CD14-positive monocyte (primary cell): ENCODE measurements at regions not wholly inside any gene's neighbourhood (a gene's known extent, or its start where the extent isn't known, plus 50 kb on each side); places are given as distances from the start of the nearest gene placed in this dataset.

Experiments
- DNase-seq, 3 donors: peaks; one replicate each; pipeline ENCODE4 v3.0.0-alpha.2; 2011 to 2022
- H2AFZ ChIP-seq: 2 replicates; pipeline ENCODE4 v1.6.0; 2012; ENCODE audit warnings: mild to moderate bottlenecking, low read depth, low read length, inconsistent platforms; ENCODE audit not compliant: insufficient read depth, poor library complexity, severe bottlenecking
- H3K27ac ChIP-seq, 2 donors: 1 replicate in 1 of 2; 2 replicates in 1 of 2; pipeline ENCODE4 v1.5.1; 2012 to 2013; ENCODE audit warnings: low read length in 2 of 2, control low read depth in 1 of 2, inconsistent platforms in 1 of 2, low read depth in 1 of 2, mild to moderate bottlenecking in 1 of 2
- H3K27me3 ChIP-seq, 2 donors: one replicate each; pipeline versions ENCODE4 v1.6.0 to v1.6.1; 2011 to 2013; ENCODE audit warnings: low read length in 2 of 2; ENCODE audit not compliant: control insufficient read depth in 2 of 2, insufficient read depth in 2 of 2
- H3K36me3 ChIP-seq, 2 donors: replicated peaks in 1 of 2; 1 replicate in 1 of 2; 2 replicates in 1 of 2; pipeline versions ENCODE4 v1.5.1 to v1.6.1; 2012 to 2013; ENCODE audit warnings: low read length in 2 of 2, control low read depth in 1 of 2, inconsistent platforms in 1 of 2, mild to moderate bottlenecking in 1 of 2; ENCODE audit not compliant: insufficient read depth in 2 of 2, control insufficient read depth in 1 of 2
- H3K4me1 ChIP-seq, 2 donors: 1 replicate in 1 of 2; 2 replicates in 1 of 2; pipeline versions ENCODE4 v1.5.1 to v1.6.1; 2012 to 2013; ENCODE audit warnings: low read length in 2 of 2, control low read depth in 1 of 2, inconsistent platforms in 1 of 2, mild to moderate bottlenecking in 1 of 2, moderate library complexity in 1 of 2; ENCODE audit not compliant: insufficient read depth in 2 of 2, control insufficient read depth in 1 of 2
- H3K4me2 ChIP-seq: replicated peaks from 2 replicates; pipeline ENCODE3; 2012; ENCODE audit warnings: low read length, moderate library complexity, mild to moderate bottlenecking; ENCODE audit not compliant: poor library complexity, severe bottlenecking; ENCODE audit errors: extremely low read depth
- H3K4me3 ChIP-seq, 3 experiments: fragments of 200-600 bp in 1 of 3; sonication (generic) in 1 of 3; replicated peaks in 1 of 3; 1 replicate in 2 of 3; 2 replicates in 1 of 3; pipeline ENCODE4 v1.5.1; 2011 to 2013; ENCODE audit warnings: low read length in 3 of 3, mild to moderate bottlenecking in 3 of 3, control low read depth in 2 of 3, low read depth in 2 of 3, inconsistent platforms in 1 of 3, moderate library complexity in 1 of 3
- H3K79me2 ChIP-seq: 2 replicates; pipeline ENCODE4 v1.6.0; 2012; ENCODE audit warnings: mild to moderate bottlenecking, control low read depth, inconsistent platforms, low read length, moderate library complexity; ENCODE audit not compliant: insufficient read depth
- H3K9ac ChIP-seq: 2 replicates; pipeline ENCODE4 v1.6.0; 2017; ENCODE audit warnings: low read length, mild to moderate bottlenecking; ENCODE audit not compliant: insufficient read depth, poor library complexity, severe bottlenecking
- H3K9me3 ChIP-seq, 2 donors: replicated peaks in 1 of 2; 1 replicate in 1 of 2; 2 replicates in 1 of 2; pipeline versions ENCODE4 v1.5.1 to v1.6.1; 2012 to 2013; ENCODE audit warnings: low read length in 2 of 2, control low read depth in 1 of 2; ENCODE audit not compliant: control insufficient read depth in 1 of 2, insufficient read depth in 1 of 2
- H4K20me1 ChIP-seq: 2 replicates; pipeline ENCODE4 v1.6.0; 2012; ENCODE audit warnings: mild to moderate bottlenecking, low read length, control low read depth, moderate library complexity; ENCODE audit not compliant: insufficient read depth
- H3K27ac Mint-ChIP-seq, 7 donors: one replicate each; pipeline ENCODE4 v1.8.0; 2020; ENCODE audit warnings: mild to moderate bottlenecking in 7 of 7, mixed read lengths in 7 of 7, moderate library complexity in 6 of 7, inconsistent platforms in 2 of 7
- H3K27me3 Mint-ChIP-seq, 3 donors: one replicate each; pipeline ENCODE4 v1.8.0; 2021 to 2022; ENCODE audit warnings: low read depth in 3 of 3, mild to moderate bottlenecking in 3 of 3, mixed read lengths in 3 of 3, moderate library complexity in 3 of 3, inconsistent platforms in 1 of 3
- H3K36me3 Mint-ChIP-seq, 2 donors: one replicate each; pipeline ENCODE4 v1.8.0; 2020; ENCODE audit warnings: mixed read lengths in 2 of 2, inconsistent platforms in 1 of 2, mild to moderate bottlenecking in 1 of 2
- H3K4me1 Mint-ChIP-seq: one replicate; pipeline ENCODE4 v1.8.0; 2020; ENCODE audit warnings: mild to moderate bottlenecking, mixed read lengths
- H3K4me3 Mint-ChIP-seq, 2 donors: one replicate each; pipeline ENCODE4 v1.8.0; 2020; ENCODE audit warnings: mild to moderate bottlenecking in 2 of 2, mixed read lengths in 2 of 2, moderate library complexity in 1 of 2
- H3K9me3 Mint-ChIP-seq, 7 donors: one replicate each; pipeline ENCODE4 v1.8.0; 2020 to 2022; ENCODE audit warnings: mixed read lengths in 7 of 7, mild to moderate bottlenecking in 6 of 7, moderate library complexity in 6 of 7, inconsistent platforms in 2 of 7
- CTCF ChIP-seq: fragments of 200-600 bp; IDR thresholded peaks from one replicate; pipeline ENCODE4 v1.8.0; 2022; ENCODE audit warnings: antibody characterized with exemption, mild to moderate bottlenecking
- WGBS: methylation state at CpG from one replicate; pipeline ENCODE4 v1.1.5; 2013; ENCODE audit warnings: missing lambda C conversion rate; ENCODE audit not compliant: insufficient coverage; 5-methylcytosine and 5-hydroxymethylcytosine counted together
- intact Hi-C, 2 donors: fragments of 100-400 bp; cut with micrococcal nuclease; formaldehyde crosslinking; loops; one replicate each; pipeline versions ENCODE4 v1.15.0 to v1.15.1; 2023

GRCh38 chr16:51019617-51020016 is 131.5 kb downstream of the SALL1 start:
- Histone ChIP-seq H3K36me3 (no peaks in the 10 kb centered on the region), H3K9me3 (no peaks in the 10 kb centered on the region), H3K9ac (no peak overlapping the region), H4K20me1 (no peaks in the 10 kb centered on the region), H3K27me3 (peaks cover 0 to 2% of the 10 kb centered on the region in 2 donors), H3K79me2 (no peaks in the 10 kb centered on the region), H3K27ac (no peak overlapping the region), H3K4me2 (no peak overlapping the region), H3K4me3 (no peak overlapping the region), H2AFZ (no peak overlapping the region), H3K4me1 (no peaks in the 10 kb centered on the region)
- H3K27me3 Mint-ChIP-seq = peaks cover 3 to 11% (median 7%) of the 10 kb centered on the region in 3 donors
- no peak overlapping the region for H3K4me3 Mint-ChIP-seq
- H3K9me3 Mint-ChIP-seq = no peaks in the 10 kb centered on the region
- DNase-seq = no peak
- no peak for TF ChIP-seq CTCF
- no peaks in the 10 kb centered on the region for H3K36me3 Mint-ChIP-seq
- H3K27ac Mint-ChIP-seq = no peak overlapping the region
- H3K4me1 Mint-ChIP-seq = no peaks in the 10 kb centered on the region
- intact Hi-C loops = no loop called here
- 93% methylated on average over 4 of the region's 4 CpGs for WGBS

GRCh38 chr16:51017969-51018368 is 133.1 kb downstream of the SALL1 start:
- Histone ChIP-seq H2AFZ (no peak overlapping the region), H3K9me3 (no peaks in the 10 kb centered on the region), H3K36me3 (no peaks in the 10 kb centered on the region), H3K4me3 (no peak overlapping the region), H3K9ac (no peak overlapping the region), H3K27me3 (no peaks in the 10 kb centered on the region), H4K20me1 (no peaks in the 10 kb centered on the region), H3K27ac (no peak overlapping the region), H3K79me2 (no peaks in the 10 kb centered on the region), H3K4me1 (no peaks in the 10 kb centered on the region), H3K4me2 (no peak overlapping the region)
- WGBS = no CpG with 5 or more reads among the region's 1 CpG
- Mint-ChIP-seq H3K36me3 (no peaks in the 10 kb centered on the region), H3K27me3 (peaks cover under 1 to 9% (median 7%) of the 10 kb centered on the region in 3 donors), H3K4me1 (no peaks in the 10 kb centered on the region), H3K9me3 (no peaks in the 10 kb centered on the region), H3K4me3 (no peak overlapping the region), H3K27ac (no peak overlapping the region)
- DNase-seq = no peak
- intact Hi-C loops = no loop called here
- TF ChIP-seq CTCF = no peak
